Nephron progenitor cell (in vitro differentiated cells): ENCODE measurements at regions not wholly inside any gene's neighbourhood (a gene's known extent, or its start where the extent isn't known, plus 50 kb on each side); places are given as distances from the start of the nearest gene placed in this dataset.

ENCODE experiments used
- DNase-seq: peaks from one replicate; pipeline ENCODE4 v3.0.0; 2021
- H3K27ac Mint-ChIP-seq: 2 replicates; pipeline ENCODE4 v1.8.0; 2021; ENCODE audit warnings: mild to moderate bottlenecking, moderate library complexity, mixed read lengths
- H3K27me3 Mint-ChIP-seq: 2 replicates; pipeline ENCODE4 v1.8.0; 2021; ENCODE audit warnings: mild to moderate bottlenecking, low read depth, mixed read lengths; ENCODE audit not compliant: poor library complexity
- H3K36me3 Mint-ChIP-seq: 2 replicates; pipeline ENCODE4 v1.8.0; 2021; ENCODE audit warnings: low read depth, mixed read lengths
- H3K4me1 Mint-ChIP-seq: 2 replicates; pipeline ENCODE4 v1.8.0; 2021; ENCODE audit warnings: mixed read lengths
- H3K4me3 Mint-ChIP-seq: 2 replicates; pipeline ENCODE4 v1.8.0; 2021; ENCODE audit warnings: mild to moderate bottlenecking, moderate library complexity, mixed read lengths
- H3K9me3 Mint-ChIP-seq: 2 replicates; pipeline ENCODE4 v1.8.0; 2021; ENCODE audit warnings: mild to moderate bottlenecking, moderate library complexity, mixed read lengths
- TF ChIP-seq, protein P1 (sequence below): fragments of 200-600 bp; sonication (generic); IDR thresholded peaks from 2 replicates; pipeline ENCODE4 v1.5.0; 2021; ENCODE audit warnings: antibody characterized with exemption

GRCh38 chr10:44153918-44154670 lies 230.8 kb downstream of the CXCL12 start:
- Mint-ChIP-seq H3K4me1 (no peaks in the 10 kb centered on the region), H3K27ac (no peak overlapping the region), H3K27me3 (peaks cover under 1% of the 10 kb centered on the region), H3K4me3 (no peak overlapping the region), H3K36me3 (peaks cover 19% of the 10 kb centered on the region), H3K9me3 (peaks cover 77% of the 10 kb centered on the region)
- TF ChIP-seq, protein P1, sequence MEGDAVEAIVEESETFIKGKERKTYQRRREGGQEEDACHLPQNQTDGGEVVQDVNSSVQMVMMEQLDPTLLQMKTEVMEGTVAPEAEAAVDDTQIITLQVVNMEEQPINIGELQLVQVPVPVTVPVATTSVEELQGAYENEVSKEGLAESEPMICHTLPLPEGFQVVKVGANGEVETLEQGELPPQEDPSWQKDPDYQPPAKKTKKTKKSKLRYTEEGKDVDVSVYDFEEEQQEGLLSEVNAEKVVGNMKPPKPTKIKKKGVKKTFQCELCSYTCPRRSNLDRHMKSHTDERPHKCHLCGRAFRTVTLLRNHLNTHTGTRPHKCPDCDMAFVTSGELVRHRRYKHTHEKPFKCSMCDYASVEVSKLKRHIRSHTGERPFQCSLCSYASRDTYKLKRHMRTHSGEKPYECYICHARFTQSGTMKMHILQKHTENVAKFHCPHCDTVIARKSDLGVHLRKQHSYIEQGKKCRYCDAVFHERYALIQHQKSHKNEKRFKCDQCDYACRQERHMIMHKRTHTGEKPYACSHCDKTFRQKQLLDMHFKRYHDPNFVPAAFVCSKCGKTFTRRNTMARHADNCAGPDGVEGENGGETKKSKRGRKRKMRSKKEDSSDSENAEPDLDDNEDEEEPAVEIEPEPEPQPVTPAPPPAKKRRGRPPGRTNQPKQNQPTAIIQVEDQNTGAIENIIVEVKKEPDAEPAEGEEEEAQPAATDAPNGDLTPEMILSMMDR = no peak
- DNase-seq = no peak

- Mint-ChIP-seq H3K36me3 (no peaks in the 10 kb centered on the region), H3K27me3 (peaks cover 3% of the 10 kb centered on the region), H3K4me3 (no peak overlapping the region), H3K27ac (no peak overlapping the region), H3K9me3 (peaks cover 35% of the 10 kb centered on the region), H3K4me1 (no peaks in the 10 kb centered on the region)
- DNase-seq = no peak
- TF ChIP-seq, protein P1 = no peak
Observed at GRCh38 chr10:44143556-44143955, 241.3 kb downstream of the CXCL12 start.

DNA sequence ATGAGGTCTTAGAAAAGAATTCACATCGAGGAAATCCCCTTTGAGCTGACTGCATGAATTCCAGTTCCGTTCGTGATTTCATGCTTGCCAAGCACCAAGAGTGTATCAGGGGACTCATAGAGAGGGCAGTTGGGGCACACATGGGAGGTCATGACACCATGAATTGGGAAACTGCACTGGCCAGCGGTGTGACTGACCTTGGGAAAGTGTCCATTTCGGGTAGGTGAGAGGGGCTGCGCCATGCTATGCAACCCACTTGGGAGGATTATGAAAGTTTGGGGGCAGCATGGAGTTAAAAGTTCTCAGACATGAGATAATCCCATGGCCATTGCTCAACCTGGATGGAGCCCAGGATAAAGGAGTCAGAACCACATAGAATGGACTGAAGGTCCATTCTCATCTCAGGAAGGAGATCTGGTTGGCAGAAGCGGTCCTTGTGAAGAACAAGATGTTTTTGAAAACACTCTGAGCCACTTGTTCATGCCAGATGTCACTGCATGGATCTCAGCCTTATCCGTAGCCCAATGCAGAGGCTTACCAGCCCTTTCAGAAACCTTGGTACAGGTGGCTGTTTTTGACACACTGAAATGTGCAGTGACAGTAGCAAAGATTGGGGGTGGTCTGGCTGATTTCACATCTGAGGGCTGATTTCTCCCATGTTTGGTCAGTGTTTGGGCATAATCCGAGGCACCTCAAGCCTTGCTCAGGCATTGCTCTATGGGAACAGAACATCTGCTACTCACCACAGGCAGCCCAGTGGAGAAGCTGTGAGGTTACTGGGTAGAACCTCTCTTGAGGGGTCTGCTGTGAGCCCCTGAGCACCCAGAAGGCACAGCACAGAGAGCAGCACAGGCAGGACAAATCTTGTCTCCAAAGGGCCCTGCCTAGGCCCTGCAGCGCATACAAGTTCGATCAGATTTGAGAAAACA lies 252.3 kb downstream of the CXCL12 start:
- H3K27me3 Mint-ChIP-seq = no peaks in the 10 kb centered on the region
- TF ChIP-seq, protein P1 = no peak
- H3K9me3 Mint-ChIP-seq = peaks cover 11% of the 10 kb centered on the region
- DNase-seq = no peak
- H3K4me3 Mint-ChIP-seq = no peak overlapping the region
- H3K27ac Mint-ChIP-seq = no peak overlapping the region
- peaks cover 5% of the 10 kb centered on the region for H3K4me1 Mint-ChIP-seq
- no peaks in the 10 kb centered on the region for H3K36me3 Mint-ChIP-seq

DNA sequence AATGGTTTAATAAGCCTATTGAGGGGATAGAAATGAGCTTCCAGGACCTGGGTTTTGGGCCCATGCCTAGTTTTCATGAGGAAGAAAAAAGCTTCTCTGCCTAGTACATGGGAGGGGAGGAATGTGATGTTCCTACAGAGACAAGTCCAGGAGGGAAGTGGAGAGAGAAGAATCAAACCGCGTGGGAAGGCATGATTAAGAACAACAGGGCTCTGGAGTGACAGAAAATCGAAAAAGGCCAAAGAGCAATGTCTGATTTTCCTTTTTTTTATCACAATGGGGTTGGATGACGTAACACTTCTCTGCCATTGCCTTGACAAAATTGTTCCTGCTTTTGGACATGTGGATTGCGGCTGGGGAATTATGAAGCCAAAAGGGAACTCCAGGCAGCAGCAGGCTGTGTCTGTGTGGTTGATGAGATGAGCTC lies 258.6 kb downstream of the CXCL12 start:
- H3K27me3 Mint-ChIP-seq = peaks cover 3% of the 10 kb centered on the region
- no peak for DNase-seq
- H3K9me3 Mint-ChIP-seq = peaks cover 7% of the 10 kb centered on the region
- no peak overlapping the region for H3K4me3 Mint-ChIP-seq
- TF ChIP-seq, protein P1 = no peak
- no peaks in the 10 kb centered on the region for H3K4me1 Mint-ChIP-seq
- no peaks in the 10 kb centered on the region for H3K36me3 Mint-ChIP-seq
- H3K27ac Mint-ChIP-seq = no peak overlapping the region

- H3K27ac Mint-ChIP-seq = no peak overlapping the region
- no peak overlapping the region for H3K4me3 Mint-ChIP-seq
- TF ChIP-seq, protein P1 = no peak
- peaks cover 3% of the 10 kb centered on the region for H3K27me3 Mint-ChIP-seq
- no peak for DNase-seq
- H3K4me1 Mint-ChIP-seq = no peaks in the 10 kb centered on the region
- H3K36me3 Mint-ChIP-seq = no peaks in the 10 kb centered on the region
- peaks cover 7% of the 10 kb centered on the region for H3K9me3 Mint-ChIP-seq
Observed at GRCh38 chr10:44125879-44126278, 259.0 kb downstream of the CXCL12 start.
